CD14-positive monocyte (primary cell): ENCODE measurements at regions not wholly inside any gene's neighbourhood (a gene's known extent, or its start where the extent isn't known, plus 50 kb on each side); places are given as distances from the start of the nearest gene placed in this dataset.

Experiments used
- DNase-seq, 3 donors: peaks; one replicate each; pipeline ENCODE4 v3.0.0-alpha.2; 2011 to 2022
- H2AFZ ChIP-seq: 2 replicates; pipeline ENCODE4 v1.6.0; 2012; ENCODE audit warnings: mild to moderate bottlenecking, low read depth, low read length, inconsistent platforms; ENCODE audit not compliant: insufficient read depth, poor library complexity, severe bottlenecking
- H3K27ac ChIP-seq, 2 donors: 1 replicate in 1 of 2; 2 replicates in 1 of 2; pipeline ENCODE4 v1.5.1; 2012 to 2013; ENCODE audit warnings: low read length in 2 of 2, control low read depth in 1 of 2, inconsistent platforms in 1 of 2, low read depth in 1 of 2, mild to moderate bottlenecking in 1 of 2
- H3K27me3 ChIP-seq, 2 donors: one replicate each; pipeline versions ENCODE4 v1.6.0 to v1.6.1; 2011 to 2013; ENCODE audit warnings: low read length in 2 of 2; ENCODE audit not compliant: control insufficient read depth in 2 of 2, insufficient read depth in 2 of 2
- H3K36me3 ChIP-seq, 2 donors: replicated peaks in 1 of 2; 1 replicate in 1 of 2; 2 replicates in 1 of 2; pipeline versions ENCODE4 v1.5.1 to v1.6.1; 2012 to 2013; ENCODE audit warnings: low read length in 2 of 2, control low read depth in 1 of 2, inconsistent platforms in 1 of 2, mild to moderate bottlenecking in 1 of 2; ENCODE audit not compliant: insufficient read depth in 2 of 2, control insufficient read depth in 1 of 2
- H3K4me1 ChIP-seq, 2 donors: 1 replicate in 1 of 2; 2 replicates in 1 of 2; pipeline versions ENCODE4 v1.5.1 to v1.6.1; 2012 to 2013; ENCODE audit warnings: low read length in 2 of 2, control low read depth in 1 of 2, inconsistent platforms in 1 of 2, mild to moderate bottlenecking in 1 of 2, moderate library complexity in 1 of 2; ENCODE audit not compliant: insufficient read depth in 2 of 2, control insufficient read depth in 1 of 2
- H3K4me2 ChIP-seq: replicated peaks from 2 replicates; pipeline ENCODE3; 2012; ENCODE audit warnings: low read length, moderate library complexity, mild to moderate bottlenecking; ENCODE audit not compliant: poor library complexity, severe bottlenecking; ENCODE audit errors: extremely low read depth
- H3K4me3 ChIP-seq, 3 experiments: fragments of 200-600 bp in 1 of 3; sonication (generic) in 1 of 3; replicated peaks in 1 of 3; 1 replicate in 2 of 3; 2 replicates in 1 of 3; pipeline ENCODE4 v1.5.1; 2011 to 2013; ENCODE audit warnings: low read length in 3 of 3, mild to moderate bottlenecking in 3 of 3, control low read depth in 2 of 3, low read depth in 2 of 3, inconsistent platforms in 1 of 3, moderate library complexity in 1 of 3
- H3K79me2 ChIP-seq: 2 replicates; pipeline ENCODE4 v1.6.0; 2012; ENCODE audit warnings: mild to moderate bottlenecking, control low read depth, inconsistent platforms, low read length, moderate library complexity; ENCODE audit not compliant: insufficient read depth
- H3K9ac ChIP-seq: 2 replicates; pipeline ENCODE4 v1.6.0; 2017; ENCODE audit warnings: low read length, mild to moderate bottlenecking; ENCODE audit not compliant: insufficient read depth, poor library complexity, severe bottlenecking
- H3K9me3 ChIP-seq, 2 donors: replicated peaks in 1 of 2; 1 replicate in 1 of 2; 2 replicates in 1 of 2; pipeline versions ENCODE4 v1.5.1 to v1.6.1; 2012 to 2013; ENCODE audit warnings: low read length in 2 of 2, control low read depth in 1 of 2; ENCODE audit not compliant: control insufficient read depth in 1 of 2, insufficient read depth in 1 of 2
- H4K20me1 ChIP-seq: 2 replicates; pipeline ENCODE4 v1.6.0; 2012; ENCODE audit warnings: mild to moderate bottlenecking, low read length, control low read depth, moderate library complexity; ENCODE audit not compliant: insufficient read depth
- H3K27ac Mint-ChIP-seq, 7 donors: one replicate each; pipeline ENCODE4 v1.8.0; 2020; ENCODE audit warnings: mild to moderate bottlenecking in 7 of 7, mixed read lengths in 7 of 7, moderate library complexity in 6 of 7, inconsistent platforms in 2 of 7
- H3K27me3 Mint-ChIP-seq, 3 donors: one replicate each; pipeline ENCODE4 v1.8.0; 2021 to 2022; ENCODE audit warnings: low read depth in 3 of 3, mild to moderate bottlenecking in 3 of 3, mixed read lengths in 3 of 3, moderate library complexity in 3 of 3, inconsistent platforms in 1 of 3
- H3K36me3 Mint-ChIP-seq, 2 donors: one replicate each; pipeline ENCODE4 v1.8.0; 2020; ENCODE audit warnings: mixed read lengths in 2 of 2, inconsistent platforms in 1 of 2, mild to moderate bottlenecking in 1 of 2
- H3K4me1 Mint-ChIP-seq: one replicate; pipeline ENCODE4 v1.8.0; 2020; ENCODE audit warnings: mild to moderate bottlenecking, mixed read lengths
- H3K4me3 Mint-ChIP-seq, 2 donors: one replicate each; pipeline ENCODE4 v1.8.0; 2020; ENCODE audit warnings: mild to moderate bottlenecking in 2 of 2, mixed read lengths in 2 of 2, moderate library complexity in 1 of 2
- H3K9me3 Mint-ChIP-seq, 7 donors: one replicate each; pipeline ENCODE4 v1.8.0; 2020 to 2022; ENCODE audit warnings: mixed read lengths in 7 of 7, mild to moderate bottlenecking in 6 of 7, moderate library complexity in 6 of 7, inconsistent platforms in 2 of 7
- WGBS: methylation state at CpG from one replicate; pipeline ENCODE4 v1.1.5; 2013; ENCODE audit warnings: missing lambda C conversion rate; ENCODE audit not compliant: insufficient coverage; 5-methylcytosine and 5-hydroxymethylcytosine counted together
- intact Hi-C, 2 donors: fragments of 100-400 bp; cut with micrococcal nuclease; formaldehyde crosslinking; loops; one replicate each; pipeline versions ENCODE4 v1.15.0 to v1.15.1; 2023
- TF ChIP-seq, protein P1 (sequence below): fragments of 200-600 bp; IDR thresholded peaks from one replicate; pipeline ENCODE4 v1.8.0; 2022; ENCODE audit warnings: antibody characterized with exemption, mild to moderate bottlenecking

DNA sequence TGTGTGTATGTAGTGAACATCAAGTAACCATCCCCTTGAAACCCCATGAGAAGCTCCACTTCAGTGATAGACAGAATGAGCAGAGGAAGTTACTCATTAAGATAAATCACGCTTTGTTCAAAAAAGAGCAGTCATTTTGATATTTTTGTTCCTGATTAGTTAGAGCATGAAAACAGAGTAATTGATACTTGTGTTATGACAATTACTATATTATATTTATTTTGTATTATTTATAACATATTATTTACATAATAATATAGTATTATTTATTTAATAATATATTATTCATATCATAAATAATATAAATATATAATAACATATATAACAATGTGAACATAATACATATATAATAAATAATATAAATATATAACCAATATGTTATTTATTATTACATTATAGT lies 580.9 kb downstream of the SOX5 start:
- Histone ChIP-seq H3K9me3 (peaks cover 7 to 13% of the 10 kb centered on the region in 2 donors), H3K27me3 (no peaks in the 10 kb centered on the region), H3K4me3 (no peak overlapping the region), H3K79me2 (no peaks in the 10 kb centered on the region), H4K20me1 (no peaks in the 10 kb centered on the region), H3K27ac (no peak overlapping the region), H3K4me1 (no peaks in the 10 kb centered on the region), H3K9ac (no peak overlapping the region), H3K36me3 (no peaks in the 10 kb centered on the region), H2AFZ (no peak overlapping the region), H3K4me2 (no peak overlapping the region)
- no peaks in the 10 kb centered on the region for H3K4me1 Mint-ChIP-seq
- intact Hi-C loops, result no loop called here
- H3K4me3 Mint-ChIP-seq, result no peak overlapping the region
- TF ChIP-seq, protein P1, sequence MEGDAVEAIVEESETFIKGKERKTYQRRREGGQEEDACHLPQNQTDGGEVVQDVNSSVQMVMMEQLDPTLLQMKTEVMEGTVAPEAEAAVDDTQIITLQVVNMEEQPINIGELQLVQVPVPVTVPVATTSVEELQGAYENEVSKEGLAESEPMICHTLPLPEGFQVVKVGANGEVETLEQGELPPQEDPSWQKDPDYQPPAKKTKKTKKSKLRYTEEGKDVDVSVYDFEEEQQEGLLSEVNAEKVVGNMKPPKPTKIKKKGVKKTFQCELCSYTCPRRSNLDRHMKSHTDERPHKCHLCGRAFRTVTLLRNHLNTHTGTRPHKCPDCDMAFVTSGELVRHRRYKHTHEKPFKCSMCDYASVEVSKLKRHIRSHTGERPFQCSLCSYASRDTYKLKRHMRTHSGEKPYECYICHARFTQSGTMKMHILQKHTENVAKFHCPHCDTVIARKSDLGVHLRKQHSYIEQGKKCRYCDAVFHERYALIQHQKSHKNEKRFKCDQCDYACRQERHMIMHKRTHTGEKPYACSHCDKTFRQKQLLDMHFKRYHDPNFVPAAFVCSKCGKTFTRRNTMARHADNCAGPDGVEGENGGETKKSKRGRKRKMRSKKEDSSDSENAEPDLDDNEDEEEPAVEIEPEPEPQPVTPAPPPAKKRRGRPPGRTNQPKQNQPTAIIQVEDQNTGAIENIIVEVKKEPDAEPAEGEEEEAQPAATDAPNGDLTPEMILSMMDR, result no peak
- no peak overlapping the region for H3K27ac Mint-ChIP-seq
- WGBS, result no CpG with 5 or more reads among the region's 1 CpG
- H3K36me3 Mint-ChIP-seq, result no peaks in the 10 kb centered on the region
- no peaks in the 10 kb centered on the region for H3K27me3 Mint-ChIP-seq
- peaks cover 2 to 8% (median 5%) of the 10 kb centered on the region in 7 donors for H3K9me3 Mint-ChIP-seq
- DNase-seq, result no peak

DNA sequence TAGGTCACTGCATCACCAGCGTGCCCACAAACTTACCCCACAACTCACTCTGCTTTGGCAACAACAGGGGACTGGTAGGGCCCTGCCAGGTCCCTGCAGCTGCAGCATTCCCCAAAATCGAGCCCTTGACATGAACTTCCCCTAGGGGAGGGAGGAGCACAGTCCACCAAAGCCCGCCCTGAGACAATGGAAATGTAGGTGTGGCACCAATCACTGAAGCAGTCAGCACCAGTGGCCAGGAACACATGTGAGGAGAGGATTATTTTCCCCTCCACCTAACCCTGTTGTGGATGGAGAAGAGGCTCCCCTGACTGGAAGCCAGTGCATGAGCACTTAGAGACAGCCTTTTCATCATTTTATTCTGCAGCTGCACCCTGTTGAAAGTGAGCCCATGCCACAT lies 573.8 kb downstream of the SOX5 start:
- Histone ChIP-seq H3K27ac (no peak overlapping the region), H3K4me2 (no peak overlapping the region), H3K79me2 (no peaks in the 10 kb centered on the region), H3K4me3 (no peak overlapping the region), H3K4me1 (no peaks in the 10 kb centered on the region), H3K9me3 (peaks cover 15 to 31% of the 10 kb centered on the region in 2 donors), H2AFZ (no peak overlapping the region), H4K20me1 (no peaks in the 10 kb centered on the region), H3K36me3 (no peaks in the 10 kb centered on the region), H3K27me3 (no peaks in the 10 kb centered on the region), H3K9ac (no peak overlapping the region)
- Mint-ChIP-seq H3K9me3 (peaks cover 5 to 26% (median 16%) of the 10 kb centered on the region in 7 donors), H3K36me3 (no peaks in the 10 kb centered on the region), H3K27me3 (peaks cover 0 to 1% (median 0%) of the 10 kb centered on the region in 3 donors), H3K4me1 (no peaks in the 10 kb centered on the region), H3K4me3 (no peak overlapping the region), H3K27ac (no peak overlapping the region)
- no peak for DNase-seq
- intact Hi-C loops, result no loop called here
- no CpG with 5 or more reads among the region's 3 CpGs for WGBS
- TF ChIP-seq, protein P1, result no peak
